LNCAP (cell line): ENCODE measurements at regions not wholly inside any gene's neighbourhood (a gene's known extent, or its start where the extent isn't known, plus 50 kb on each side); places are given as distances from the start of the nearest gene placed in this dataset.

Source experiments
- TF ChIP-seq, protein P1 (sequence below): fragments of 450-650 bp; IDR thresholded peaks from 2 replicates; pipeline ENCODE4 v1.5.1; 2017; ENCODE audit warnings: mild to moderate bottlenecking

- TF ChIP-seq, protein P1, sequence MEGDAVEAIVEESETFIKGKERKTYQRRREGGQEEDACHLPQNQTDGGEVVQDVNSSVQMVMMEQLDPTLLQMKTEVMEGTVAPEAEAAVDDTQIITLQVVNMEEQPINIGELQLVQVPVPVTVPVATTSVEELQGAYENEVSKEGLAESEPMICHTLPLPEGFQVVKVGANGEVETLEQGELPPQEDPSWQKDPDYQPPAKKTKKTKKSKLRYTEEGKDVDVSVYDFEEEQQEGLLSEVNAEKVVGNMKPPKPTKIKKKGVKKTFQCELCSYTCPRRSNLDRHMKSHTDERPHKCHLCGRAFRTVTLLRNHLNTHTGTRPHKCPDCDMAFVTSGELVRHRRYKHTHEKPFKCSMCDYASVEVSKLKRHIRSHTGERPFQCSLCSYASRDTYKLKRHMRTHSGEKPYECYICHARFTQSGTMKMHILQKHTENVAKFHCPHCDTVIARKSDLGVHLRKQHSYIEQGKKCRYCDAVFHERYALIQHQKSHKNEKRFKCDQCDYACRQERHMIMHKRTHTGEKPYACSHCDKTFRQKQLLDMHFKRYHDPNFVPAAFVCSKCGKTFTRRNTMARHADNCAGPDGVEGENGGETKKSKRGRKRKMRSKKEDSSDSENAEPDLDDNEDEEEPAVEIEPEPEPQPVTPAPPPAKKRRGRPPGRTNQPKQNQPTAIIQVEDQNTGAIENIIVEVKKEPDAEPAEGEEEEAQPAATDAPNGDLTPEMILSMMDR: no peak
These were observed 129.3 kb downstream of the TMA16 start for GRCh38 chr4:163623787-163624186.

DNA sequence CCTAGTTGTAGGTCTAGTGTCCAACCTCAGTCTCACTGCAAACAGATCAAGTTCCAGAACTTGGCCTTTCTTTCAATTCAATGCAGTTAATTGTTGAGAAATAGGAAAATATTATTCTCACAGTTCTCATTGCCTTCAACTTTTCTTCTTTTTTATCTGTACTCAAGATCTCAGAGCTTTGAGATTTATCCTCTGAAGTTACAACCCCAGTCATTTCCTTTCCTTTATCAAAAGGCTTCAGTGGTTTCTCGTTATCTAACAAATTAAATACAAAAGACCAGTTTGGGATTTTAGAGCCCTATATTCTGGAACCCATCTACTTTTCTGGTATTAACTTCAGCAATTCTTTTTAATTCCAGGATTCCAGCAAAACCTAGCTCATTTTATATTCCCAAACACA is 130.2 kb downstream of the TMA16 start:
- TF ChIP-seq, protein P1: no peak

GRCh38 chr4:163631288-163631687 is 136.8 kb downstream of the TMA16 start:
- TF ChIP-seq, protein P1: no peak

DNA sequence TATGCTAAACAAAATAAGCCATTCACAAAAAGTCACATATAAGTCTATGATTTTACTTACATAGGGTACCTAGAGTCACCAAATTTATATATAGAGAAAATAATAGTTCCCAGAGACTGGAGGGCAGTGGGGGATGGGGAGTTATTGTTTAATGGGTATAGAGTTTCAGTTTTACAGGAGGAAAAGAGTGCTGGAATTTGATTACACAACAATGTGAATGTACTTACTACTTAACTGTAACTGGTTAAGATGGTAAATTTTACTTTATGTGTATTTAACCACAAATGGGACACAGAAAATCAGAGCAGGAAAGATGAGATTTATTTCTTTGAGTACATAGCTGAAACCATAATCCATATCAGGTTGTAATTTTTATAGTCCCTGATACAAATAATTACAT is 144.4 kb downstream of the TMA16 start:
- TF ChIP-seq, protein P1: no peak

DNA sequence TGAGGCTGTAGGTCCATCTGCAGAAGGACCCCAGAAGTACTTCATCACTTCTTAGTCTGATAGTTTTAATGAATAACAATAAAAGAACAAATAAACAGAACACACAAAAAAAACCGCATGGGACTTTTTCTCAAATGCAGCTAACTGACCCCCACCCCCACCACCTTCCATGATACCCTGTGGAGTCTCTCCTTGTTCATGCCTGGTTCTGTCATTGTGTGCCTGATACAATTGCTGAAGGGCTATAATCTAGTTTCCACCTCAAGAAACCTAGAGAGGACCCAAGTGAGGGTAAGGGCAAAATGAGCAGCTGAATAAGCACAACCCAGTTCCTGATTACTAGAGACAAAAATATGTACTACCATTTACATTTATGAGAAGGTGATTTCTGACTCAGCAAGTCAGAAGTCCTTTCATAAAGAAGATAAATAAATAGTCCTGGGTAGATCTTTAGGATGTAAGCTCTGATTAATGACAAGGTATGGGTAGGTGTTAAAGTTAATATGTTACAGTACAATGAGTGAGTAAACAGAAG is 155.1 kb downstream of the TMA16 start:
- TF ChIP-seq, protein P1: no peak

DNA sequence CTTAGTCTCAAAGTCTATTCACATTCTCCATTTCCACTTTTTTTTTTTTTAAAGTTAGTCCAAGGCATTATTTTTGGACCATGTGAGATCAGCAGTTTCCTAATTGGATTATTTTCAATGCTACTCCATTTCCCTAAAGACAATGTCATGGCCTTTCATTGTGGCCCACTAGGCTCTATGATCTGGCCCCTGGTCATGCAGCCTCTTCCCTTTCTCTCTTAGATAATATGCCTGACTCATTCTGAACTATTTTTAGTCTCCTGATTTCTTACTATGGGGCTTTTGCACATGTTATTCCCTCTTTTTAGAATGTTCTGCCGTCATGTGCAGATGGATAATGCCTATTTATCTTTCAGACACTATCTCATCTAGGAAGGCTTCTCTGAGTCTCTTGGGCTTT is 157.3 kb downstream of the TMA16 start:
- TF ChIP-seq, protein P1: no peak

DNA sequence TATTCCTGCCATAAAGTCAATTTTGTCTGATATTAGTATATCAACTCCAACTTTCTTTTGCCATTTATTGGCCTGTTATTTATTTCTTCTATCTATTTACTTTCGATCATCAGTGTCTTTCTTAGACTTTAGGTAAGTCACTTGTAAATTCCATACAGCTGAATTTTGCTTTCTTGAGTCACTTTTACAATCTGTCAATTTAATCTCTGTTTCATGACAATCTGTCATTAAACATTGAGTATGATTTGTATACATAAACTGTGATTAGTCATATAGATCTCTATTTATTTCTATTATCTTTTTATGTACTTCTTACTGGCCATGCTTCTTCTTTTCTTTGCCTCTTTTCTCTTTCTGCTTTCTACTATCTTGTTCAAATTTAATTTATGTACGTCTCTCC is 160.1 kb downstream of the TMA16 start:
- TF ChIP-seq, protein P1: no peak

DNA sequence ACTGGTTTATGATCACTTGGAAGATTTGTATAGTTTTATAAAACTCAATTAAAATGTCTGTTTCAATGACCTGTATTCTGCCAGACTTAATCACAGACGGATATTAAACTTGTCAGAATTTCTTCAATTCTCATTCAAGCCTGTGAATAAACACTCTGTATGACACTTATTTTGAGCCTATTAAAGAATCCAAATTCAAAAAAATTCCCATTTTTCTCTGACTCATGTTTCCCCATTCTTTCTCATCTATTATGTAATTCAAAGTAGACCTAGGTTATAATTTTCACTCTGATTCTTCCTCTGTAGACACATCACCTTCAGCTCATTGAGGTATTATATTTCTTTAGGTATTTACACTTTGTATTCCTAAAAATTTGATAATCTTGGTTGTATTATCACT is 166.1 kb downstream of the TMA16 start:
- TF ChIP-seq, protein P1: no peak
